GM13976 (cell line): ENCODE measurements at regions not wholly inside any gene's neighbourhood (a gene's known extent, or its start where the extent isn't known, plus 50 kb on each side); places are given as distances from the start of the nearest gene placed in this dataset.

Source experiments
- DNase-seq: peaks from one replicate; pipeline ENCODE4 v3.0.0; 2012; ENCODE audit warnings: low spot score
- in situ Hi-C: fragments of 300-500 bp; cut with MboI; formaldehyde crosslinking; loops from one replicate; pipeline ENCODE4 v1.12.0; 2022; ENCODE audit warnings: low sequenced_read_pairs, mixed read lengths, inconsistent platforms; ENCODE audit not compliant: unreplicated experiment
- TF ChIP-seq, protein P1 (sequence below): IDR thresholded peaks from 2 replicates; pipeline ENCODE4 v1.5.1; 2012; ENCODE audit warnings: borderline replicate concordance, mild to moderate bottlenecking; ENCODE audit not compliant: insufficient read depth; ENCODE audit errors: extremely low read depth, missing control alignments, control extremely low read depth

DNA sequence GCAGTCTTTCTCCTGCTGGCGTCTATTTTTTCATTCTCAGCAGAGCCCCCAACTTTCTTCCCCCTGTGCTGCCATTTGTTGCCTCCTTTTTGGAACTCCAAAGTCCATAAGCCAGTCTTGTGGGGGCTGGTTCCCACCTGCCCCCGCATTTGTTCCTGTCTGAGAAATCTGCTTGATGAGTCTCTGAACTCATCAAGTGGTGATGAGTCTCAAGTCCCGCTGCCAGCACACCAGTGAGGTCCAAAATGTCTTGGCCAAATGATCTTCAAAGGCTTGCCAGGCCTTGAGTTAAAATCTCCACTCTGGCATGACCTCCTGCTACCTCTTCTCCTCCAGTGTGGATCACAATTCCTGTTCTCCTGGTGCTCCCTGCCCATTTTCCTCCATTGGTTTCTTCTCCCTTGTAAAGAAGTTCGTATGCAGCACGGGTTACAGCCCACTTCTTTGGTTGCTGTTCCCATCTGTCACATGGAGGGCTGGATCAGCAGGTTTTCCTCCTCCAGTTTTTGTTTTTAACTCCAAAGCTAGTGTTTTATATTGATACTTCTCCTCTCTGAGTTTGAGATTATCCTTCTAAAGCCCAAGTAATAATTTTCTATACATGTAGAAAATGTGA, 72.7 kb upstream of the LIMCH1 start:
- DNase-seq, result no peak
- TF ChIP-seq, protein P1, sequence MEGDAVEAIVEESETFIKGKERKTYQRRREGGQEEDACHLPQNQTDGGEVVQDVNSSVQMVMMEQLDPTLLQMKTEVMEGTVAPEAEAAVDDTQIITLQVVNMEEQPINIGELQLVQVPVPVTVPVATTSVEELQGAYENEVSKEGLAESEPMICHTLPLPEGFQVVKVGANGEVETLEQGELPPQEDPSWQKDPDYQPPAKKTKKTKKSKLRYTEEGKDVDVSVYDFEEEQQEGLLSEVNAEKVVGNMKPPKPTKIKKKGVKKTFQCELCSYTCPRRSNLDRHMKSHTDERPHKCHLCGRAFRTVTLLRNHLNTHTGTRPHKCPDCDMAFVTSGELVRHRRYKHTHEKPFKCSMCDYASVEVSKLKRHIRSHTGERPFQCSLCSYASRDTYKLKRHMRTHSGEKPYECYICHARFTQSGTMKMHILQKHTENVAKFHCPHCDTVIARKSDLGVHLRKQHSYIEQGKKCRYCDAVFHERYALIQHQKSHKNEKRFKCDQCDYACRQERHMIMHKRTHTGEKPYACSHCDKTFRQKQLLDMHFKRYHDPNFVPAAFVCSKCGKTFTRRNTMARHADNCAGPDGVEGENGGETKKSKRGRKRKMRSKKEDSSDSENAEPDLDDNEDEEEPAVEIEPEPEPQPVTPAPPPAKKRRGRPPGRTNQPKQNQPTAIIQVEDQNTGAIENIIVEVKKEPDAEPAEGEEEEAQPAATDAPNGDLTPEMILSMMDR, result no peak
- in situ Hi-C loops, result no loop called here

DNA sequence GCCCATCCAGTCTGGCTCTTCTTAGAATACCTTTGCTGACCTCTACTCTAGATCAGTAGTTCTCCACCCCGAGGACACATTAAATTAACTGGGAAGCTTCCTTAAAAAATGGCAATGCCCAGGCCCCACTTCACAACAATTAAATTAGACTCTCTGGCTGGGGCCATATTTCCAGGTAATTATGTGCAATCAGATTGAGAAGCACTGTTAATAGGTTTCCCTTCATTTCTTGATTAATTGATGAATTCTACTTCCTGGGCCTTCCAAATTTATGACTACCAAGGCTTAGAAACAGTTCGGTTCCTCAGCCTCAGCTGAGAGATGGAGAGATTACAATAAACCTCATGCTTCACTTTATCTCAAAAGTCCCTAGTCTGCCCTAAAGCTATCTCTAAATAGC, 71.7 kb upstream of the LIMCH1 start:
- in situ Hi-C loops, result no loop called here
- no peak for DNase-seq
- TF ChIP-seq, protein P1, result no peak

- in situ Hi-C loops, result no loop called here
- TF ChIP-seq, protein P1, result no peak
- DNase-seq, result no peak
Observed at GRCh38 chr4:41468122-41468521, 69.8 kb upstream of the LIMCH1 start.

DNA sequence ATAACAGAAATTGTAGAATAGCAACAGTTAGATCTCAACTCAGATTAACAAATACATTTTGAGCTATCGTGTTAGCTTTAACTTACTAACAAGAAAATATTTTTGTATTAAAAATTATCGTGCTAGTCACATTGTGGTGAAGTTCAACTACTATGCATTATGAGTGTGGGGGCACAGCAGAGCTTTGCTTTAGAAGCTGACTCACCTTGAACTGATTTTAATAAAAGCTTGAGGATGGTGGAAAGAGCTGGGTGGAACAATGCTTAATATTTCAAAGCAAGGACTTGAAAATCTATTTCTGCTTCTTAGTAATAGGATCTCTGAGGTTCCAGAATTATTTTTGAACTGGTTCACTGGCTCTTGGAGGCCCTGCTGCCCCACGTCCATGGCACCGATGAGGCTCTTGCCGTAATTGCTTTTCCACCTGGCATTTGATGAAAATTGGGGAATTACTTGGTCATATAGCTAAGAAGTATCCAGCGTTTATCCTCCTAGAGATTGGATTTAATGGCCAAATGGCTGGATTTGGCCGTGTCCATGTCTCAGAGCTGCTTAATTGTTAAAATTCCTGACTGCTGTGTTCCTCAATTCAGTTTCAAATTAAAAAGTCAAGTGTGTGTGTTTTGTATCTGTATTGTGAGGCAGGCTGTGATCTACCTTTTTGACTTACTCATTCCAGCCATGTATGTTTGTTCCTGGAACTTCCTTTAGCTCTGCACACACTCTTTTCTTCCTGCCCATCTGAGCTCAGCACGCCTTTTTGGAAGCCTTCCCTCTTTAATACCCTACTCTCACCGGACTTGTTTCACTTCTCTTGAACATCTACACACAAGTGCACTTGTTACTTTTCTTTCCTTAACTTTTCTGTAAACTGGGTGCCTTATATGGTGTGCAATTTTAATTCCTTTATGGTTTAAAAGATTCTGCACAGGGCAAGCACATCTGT, 66.6 kb upstream of the LIMCH1 start:
- DNase-seq, result no peak
- TF ChIP-seq, protein P1, result no peak
- in situ Hi-C loops, result no loop called here

GRCh38 chr4:41472081-41472480, 65.9 kb upstream of the LIMCH1 start:
- in situ Hi-C loops, result no loop called here
- TF ChIP-seq, protein P1, result no peak
- DNase-seq, result no peak

DNA sequence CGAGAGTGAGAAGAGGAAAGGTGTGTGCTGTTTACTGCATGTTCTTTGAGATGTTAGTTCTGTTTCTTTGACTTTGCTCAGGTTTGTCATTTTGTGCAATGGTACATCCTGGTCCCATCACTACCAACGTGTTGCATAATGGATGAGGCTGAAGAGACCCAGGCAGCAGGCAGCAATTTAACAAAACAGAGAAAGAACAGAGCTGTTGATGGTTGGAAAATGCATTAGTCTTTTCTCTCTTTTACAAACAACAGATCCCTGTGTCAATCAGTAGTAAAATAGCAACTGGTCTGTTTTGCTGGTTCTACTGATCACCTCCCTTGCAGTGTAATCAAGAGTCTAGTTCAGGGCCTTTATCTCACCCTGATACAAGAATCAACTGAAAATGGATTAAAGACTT, 64.8 kb upstream of the LIMCH1 start:
- TF ChIP-seq, protein P1, result no peak
- in situ Hi-C loops, result no loop called here
- DNase-seq, result no peak
